Nucleus accumbens (tissue), 56 donors: ENCODE measurements at regions not wholly inside any gene's neighbourhood (a gene's known extent, or its start where the extent isn't known, plus 50 kb on each side); places are given as distances from the start of the nearest gene placed in this dataset.
A peak's percentile ranks its signal among the peaks of the same experiment; 100 is the strongest.

Experiments
- DNase-seq, 56 donors: peaks; one replicate each; lab custom pipeline; 2025; lab: John Stamatoyannopoulos, UW

GRCh38 chr3:30258426-30259392 lies 347.7 kb upstream of the TGFBR2 start:
- no peak for DNase-seq

GRCh38 chr3:30259730-30260129 lies 346.7 kb upstream of the TGFBR2 start:
- DNase-seq = no peak

GRCh38 chr3:30260762-30261161 lies 345.6 kb upstream of the TGFBR2 start:
- DNase-seq = no peak

- DNase-seq = no peak
These were observed 343.0 kb upstream of the TGFBR2 start for GRCh38 chr3:30263238-30263924.

GRCh38 chr3:30263925-30264313 lies 342.5 kb upstream of the TGFBR2 start:
- DNase-seq = no peak

- no peak for DNase-seq
These were observed 339.9 kb upstream of the TGFBR2 start for GRCh38 chr3:30266524-30266923.

- DNase-seq = no peak
These were observed 338.1 kb upstream of the TGFBR2 start for GRCh38 chr3:30268288-30268687.

- DNase-seq = peak in 1 of 56 donors; percentile 0
These were observed 336.5 kb upstream of the TGFBR2 start for GRCh38 chr3:30269751-30270445.

- DNase-seq = no peak
These were observed 334.6 kb upstream of the TGFBR2 start for GRCh38 chr3:30271781-30272180.

GRCh38 chr3:30273304-30274072 lies 332.9 kb upstream of the TGFBR2 start:
- DNase-seq = no peak

GRCh38 chr3:30277494-30277893 lies 328.9 kb upstream of the TGFBR2 start:
- no peak for DNase-seq

- no peak for DNase-seq
These were observed 324.9 kb upstream of the TGFBR2 start for GRCh38 chr3:30281526-30281925.

GRCh38 chr3:30282154-30282696 lies 324.2 kb upstream of the TGFBR2 start:
- peak in 11 of 56 donors; percentile 3 to 48 (median 17) for DNase-seq

GRCh38 chr3:30285188-30286006 lies 321.0 kb upstream of the TGFBR2 start:
- DNase-seq = no peak

GRCh38 chr3:30286007-30286669 lies 320.3 kb upstream of the TGFBR2 start:
- DNase-seq = peak in 6 of 56 donors; percentile 1 to 20 (median 10)

GRCh38 chr3:30286811-30287210 lies 319.6 kb upstream of the TGFBR2 start:
- DNase-seq = no peak

GRCh38 chr3:30288830-30289229 lies 317.6 kb upstream of the TGFBR2 start:
- DNase-seq = no peak

- DNase-seq = no peak
These were observed 317.1 kb upstream of the TGFBR2 start for GRCh38 chr3:30289324-30289723.

GRCh38 chr3:30289766-30290165 lies 316.6 kb upstream of the TGFBR2 start:
- DNase-seq = no peak
